ENCODE measurements at regions not wholly inside any gene's neighbourhood (a gene's known extent, or its start where the extent isn't known, plus 50 kb on each side); places are given as distances from the start of the nearest gene placed in this dataset.
A peak's percentile ranks its signal among the peaks of the same experiment; 100 is the strongest.

DNA sequence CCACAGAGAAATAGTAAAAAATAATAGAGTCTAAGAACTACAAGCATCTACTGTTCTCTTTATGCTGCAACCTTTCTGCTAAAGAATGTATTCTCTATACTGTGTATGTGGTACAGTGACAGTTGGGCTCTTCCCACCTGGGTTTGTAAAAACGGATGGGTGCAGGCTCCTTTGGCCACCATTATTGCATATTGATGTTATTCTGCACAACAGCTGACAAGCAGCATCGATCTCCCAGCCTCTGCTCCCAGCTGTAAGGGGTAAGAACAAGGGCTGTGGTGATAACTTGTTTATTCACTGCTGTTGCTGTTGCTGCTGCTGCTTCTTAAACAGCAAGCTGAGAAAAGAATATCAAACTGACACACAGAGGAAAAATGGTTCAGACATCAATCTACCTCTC is 56.1 kb downstream of the KCNRG start:
- no peak for DNase-seq (ENCODE audit: low read depth in 3 of 3, low spot score in 2 of 3)

- no peak for DNase-seq (ENCODE audit: low read depth in 3 of 3, low spot score in 2 of 3)
Measured at GRCh38 chr13:50072676-50073075, 57.4 kb downstream of the KCNRG start.

- no peak for DNase-seq (ENCODE audit: low read depth in 3 of 3, low spot score in 2 of 3)
Measured at GRCh38 chr13:50073340-50073739, 58.1 kb downstream of the KCNRG start.

GRCh38 chr13:50074843-50075242 is 59.6 kb downstream of the KCNRG start:
- no peak for DNase-seq (ENCODE audit: low read depth in 3 of 3, low spot score in 2 of 3)

GRCh38 chr13:50075619-50076097 is 60.4 kb downstream of the KCNRG start:
- DNase-seq (ENCODE audit: low read depth in 3 of 3, low spot score in 2 of 3): no peak

DNA sequence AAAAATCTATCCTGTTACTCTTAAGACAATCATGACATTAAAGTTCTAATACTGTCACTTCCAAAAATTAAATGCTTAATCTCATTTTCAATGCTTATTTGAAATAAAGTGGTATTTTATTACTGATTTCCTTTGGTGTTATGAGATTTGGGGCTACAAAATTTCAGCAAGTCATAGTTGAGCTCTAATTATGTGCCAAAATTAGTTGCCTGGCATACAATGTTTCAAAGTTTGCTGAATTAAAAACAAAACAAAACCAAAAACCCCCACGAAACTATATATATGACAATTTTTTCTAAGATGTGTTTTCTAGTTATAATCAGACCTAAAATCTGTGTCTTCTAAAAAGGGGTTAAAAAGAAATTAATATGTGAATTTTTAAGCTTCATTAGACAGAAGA is 62.2 kb downstream of the KCNRG start:
- no peak for DNase-seq (ENCODE audit: low read depth in 3 of 3, low spot score in 2 of 3)

GRCh38 chr13:50078231-50078894 is 63.1 kb downstream of the KCNRG start:
- DNase-seq (ENCODE audit: low read depth in 3 of 3, low spot score in 2 of 3): no peak

GRCh38 chr13:50078895-50079654 is 63.8 kb downstream of the KCNRG start:
- no peak for DNase-seq (ENCODE audit: low read depth in 3 of 3, low spot score in 2 of 3)

DNA sequence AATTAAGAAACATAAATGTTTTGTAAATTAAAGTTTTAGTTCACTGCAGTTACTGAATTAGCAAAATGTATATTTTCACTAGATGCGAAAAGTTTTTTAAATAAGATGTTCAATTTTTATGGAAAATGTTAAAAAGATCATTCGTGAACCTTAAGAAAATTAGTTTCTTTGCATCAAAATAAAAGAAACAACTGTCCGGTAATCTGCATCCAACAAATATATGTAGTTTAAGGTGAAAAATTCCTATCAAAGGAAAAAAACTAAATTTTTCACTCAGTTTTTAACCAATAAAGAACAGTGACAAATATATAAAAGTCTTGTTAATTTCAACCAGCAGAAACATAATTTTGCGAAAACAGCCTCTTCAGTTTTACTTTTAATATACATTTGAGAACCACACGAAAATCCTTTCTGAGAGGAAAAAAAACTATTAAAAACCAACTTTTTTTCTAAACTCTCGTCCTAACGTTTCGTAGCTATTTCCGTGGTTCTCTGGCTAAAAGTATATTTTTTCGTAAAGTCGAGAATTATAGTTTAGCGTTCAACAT is 64.5 kb downstream of the KCNRG start:
- no peak for DNase-seq (ENCODE audit: low read depth in 3 of 3, low spot score in 2 of 3)

DNA sequence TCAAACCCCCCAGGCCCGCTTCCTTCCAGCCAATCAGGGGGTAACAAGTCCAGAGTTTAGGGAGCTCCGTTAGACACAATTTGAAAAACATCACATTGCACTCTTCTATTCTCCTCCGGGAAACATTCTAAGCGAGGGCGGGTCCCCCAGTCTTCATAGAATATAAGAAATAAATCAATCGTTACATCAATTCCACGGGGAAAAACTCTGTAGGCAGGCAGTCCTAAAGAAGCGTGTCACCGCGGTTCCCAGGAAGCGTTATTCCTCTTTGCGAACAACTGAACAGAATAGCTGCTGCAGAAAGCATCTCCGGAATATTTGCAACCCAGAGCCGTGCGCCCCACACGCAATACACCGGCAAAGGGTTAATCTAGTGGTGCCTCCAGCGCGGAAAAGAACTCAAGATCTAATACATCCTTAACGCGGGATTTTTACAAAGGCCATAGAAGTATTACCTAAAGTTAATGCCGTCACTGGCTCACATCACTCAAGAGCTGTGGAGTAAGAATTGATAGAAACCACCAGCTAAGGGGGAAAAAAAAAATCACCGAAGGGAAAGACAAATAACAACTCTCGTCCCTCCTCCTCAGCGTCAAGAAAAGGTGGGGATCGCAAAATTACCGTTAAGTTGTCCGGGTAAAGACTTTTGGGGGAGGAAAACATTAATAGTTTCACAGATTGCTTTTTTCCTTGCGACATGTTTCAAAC is 65.1 kb downstream of the KCNRG start:
- DNase-seq (ENCODE audit: low read depth in 3 of 3, low spot score in 2 of 3): peak in 1 of 3 donors; percentile 35

DNA sequence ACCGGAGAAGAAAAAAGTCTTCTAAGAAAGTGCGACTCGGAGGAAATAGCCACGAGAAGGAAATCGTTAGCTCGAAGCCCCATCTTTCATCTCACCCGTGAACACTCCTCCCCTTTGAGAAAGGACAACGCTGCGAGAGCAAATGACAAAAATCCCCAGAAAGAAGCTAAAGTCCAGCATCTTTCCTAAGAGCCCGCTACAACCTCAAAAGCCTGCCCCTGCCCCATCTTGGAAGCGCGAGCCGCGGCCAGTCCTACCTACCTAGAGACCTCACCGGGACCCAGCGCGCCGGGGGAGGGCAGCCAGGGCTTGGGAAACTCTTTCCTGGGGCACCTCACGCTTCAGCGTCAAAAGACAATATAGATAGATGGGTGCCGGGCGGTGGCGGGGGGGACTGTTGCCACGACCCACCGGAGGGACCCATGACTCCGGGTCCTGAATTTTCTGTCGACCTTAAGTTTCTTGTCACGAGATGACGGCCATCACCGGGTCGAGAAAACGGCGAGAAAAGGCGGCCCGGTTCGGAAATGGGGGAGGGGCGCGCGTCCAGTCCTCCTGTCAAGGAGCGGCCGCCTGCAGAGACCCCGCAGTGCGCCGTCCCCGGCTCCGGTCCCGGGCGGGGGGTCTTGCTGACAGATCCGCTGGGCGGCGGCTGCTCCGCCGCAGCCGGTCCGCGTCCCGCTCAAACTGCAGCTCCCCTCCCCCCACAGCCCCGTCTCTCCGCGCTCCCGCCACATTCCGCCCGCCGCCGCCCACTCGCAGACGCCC is 65.9 kb downstream of the KCNRG start:
- peak in 1 of 3 donors; percentile 39 for DNase-seq (ENCODE audit: low read depth in 3 of 3, low spot score in 2 of 3)

- DNase-seq (ENCODE audit: low read depth in 3 of 3, low spot score in 2 of 3): peak; percentile 96 to 98 (median 97)
Measured at GRCh38 chr13:50081679-50082425, 66.6 kb downstream of the KCNRG start.

DNA sequence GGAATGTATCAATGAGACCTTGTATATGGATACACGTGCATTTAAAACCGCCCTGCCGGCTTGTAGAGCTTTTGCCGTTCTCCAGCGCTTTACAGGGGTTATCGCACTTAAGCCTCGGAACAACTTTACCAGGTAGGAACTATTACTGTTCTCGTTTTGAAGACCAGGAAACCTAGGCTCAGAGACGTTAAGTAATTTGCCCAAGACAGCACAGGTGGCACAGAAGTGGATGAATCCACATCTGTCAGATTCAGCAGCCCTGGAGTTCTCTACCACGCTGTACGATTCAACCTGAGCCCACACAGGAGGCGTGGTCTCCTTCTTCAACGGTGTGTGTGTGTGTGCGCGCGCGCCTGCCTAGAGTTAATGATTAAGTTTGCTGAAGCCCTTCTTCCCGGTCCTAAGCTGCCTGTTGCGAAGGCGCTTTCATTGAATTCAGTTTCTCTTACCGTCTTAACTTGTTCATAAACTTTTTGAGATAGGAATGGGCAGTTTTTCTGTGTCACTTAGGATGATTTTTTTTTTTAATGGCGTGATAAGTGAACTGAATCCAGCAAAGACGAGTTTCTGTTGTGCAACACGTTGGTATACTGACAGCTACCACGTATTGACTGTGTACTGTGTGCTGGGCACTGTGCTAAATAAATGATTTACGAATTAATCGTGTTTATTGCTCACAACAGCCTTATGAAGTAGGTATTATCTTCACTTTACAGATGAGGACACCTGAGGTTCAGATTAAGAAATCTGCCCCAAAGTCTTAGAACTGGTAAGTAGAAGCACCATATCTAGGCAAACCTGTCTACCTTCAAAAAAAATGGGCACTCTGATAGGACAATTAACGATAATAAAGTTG is 67.4 kb downstream of the KCNRG start:
- DNase-seq (ENCODE audit: low read depth in 3 of 3, low spot score in 2 of 3): peak; percentile 66 to 80 (median 73)

DNA sequence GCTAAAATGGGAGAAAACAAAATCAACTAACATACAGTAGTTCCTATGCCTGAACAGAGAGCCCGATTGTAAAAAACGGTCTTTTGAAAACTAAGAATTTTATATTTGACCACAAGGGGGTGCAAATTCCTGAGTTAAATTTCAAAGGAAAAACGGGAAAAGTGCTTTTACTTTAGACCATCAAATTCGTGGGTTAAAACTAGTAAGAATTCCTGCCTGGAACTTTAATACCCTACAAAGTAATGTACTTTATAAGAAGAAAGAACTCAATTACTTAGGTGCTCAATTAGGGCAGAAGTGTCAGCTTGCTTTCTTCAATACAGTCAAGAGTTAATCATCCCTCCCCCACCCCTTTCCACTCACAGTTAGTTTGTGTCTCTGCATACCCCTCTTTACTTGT is 69.8 kb downstream of the KCNRG start:
- DNase-seq (ENCODE audit: low read depth in 3 of 3, low spot score in 2 of 3): peak in 2 of 3 donors; percentile 41 to 62

DNA sequence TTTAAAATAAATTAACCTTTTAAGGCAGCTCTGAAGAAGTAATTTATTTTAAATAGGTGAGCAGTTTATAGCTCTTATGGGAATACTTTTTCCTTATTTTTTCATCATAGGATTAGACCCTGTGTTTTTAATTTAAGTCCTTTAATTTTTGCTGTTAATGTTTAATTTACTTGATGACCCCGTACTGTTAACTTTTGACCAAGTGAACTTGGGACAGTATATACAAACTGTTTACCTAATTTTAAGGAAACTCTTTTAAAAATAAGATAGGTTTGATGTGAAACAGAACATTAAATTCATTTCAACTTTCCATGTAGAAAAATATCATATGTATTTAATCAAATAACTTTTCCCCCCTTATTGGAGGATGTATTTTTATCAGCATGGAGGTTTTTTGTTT is 74.4 kb downstream of the KCNRG start:
- DNase-seq (ENCODE audit: low read depth in 3 of 3, low spot score in 2 of 3): no peak

GRCh38 chr13:50090211-50090610 is 75.0 kb downstream of the KCNRG start:
- no peak for DNase-seq (ENCODE audit: low read depth in 3 of 3, low spot score in 2 of 3)

GRCh38 chr13:50094615-50095293 is 79.5 kb downstream of the KCNRG start:
- DNase-seq (ENCODE audit: low read depth in 3 of 3, low spot score in 2 of 3): no peak

DNA sequence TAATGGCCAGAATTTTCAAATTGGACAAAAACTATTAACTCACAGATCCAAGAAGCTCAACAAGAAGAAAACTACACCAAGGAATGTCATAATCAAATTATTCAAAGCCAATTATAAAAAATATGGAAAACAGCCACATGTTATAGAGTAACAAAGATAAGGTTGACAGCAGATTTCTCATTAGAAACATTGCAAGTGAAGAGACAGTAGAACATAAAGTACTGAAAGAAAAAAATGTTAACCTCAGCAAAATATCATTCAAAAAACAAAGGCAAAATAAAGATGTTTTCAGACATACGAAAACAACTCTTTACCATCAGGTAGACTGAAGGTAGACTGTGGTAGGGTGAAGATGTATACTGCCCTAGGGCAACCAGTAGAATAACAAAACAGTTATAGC is 83.4 kb downstream of the KCNRG start:
- DNase-seq (ENCODE audit: low read depth in 3 of 3, low spot score in 2 of 3): no peak
